Activated naive CD8-positive, alpha-beta T cell treated with anti-CD3 and anti-CD28 coated beads for 36 hours (primary cell): ENCODE measurements at regions not wholly inside any gene's neighbourhood (a gene's known extent, or its start where the extent isn't known, plus 50 kb on each side); places are given as distances from the start of the nearest gene placed in this dataset.

Experiments used
- DNase-seq: peaks from one replicate; pipeline ENCODE4 v3.0.0; 2021
- H3K27ac Mint-ChIP-seq: one replicate; pipeline ENCODE4 v1.8.0; 2022; ENCODE audit warnings: mild to moderate bottlenecking, moderate library complexity, mixed read lengths
- H3K27me3 Mint-ChIP-seq: one replicate; pipeline ENCODE4 v1.8.0; 2022; ENCODE audit warnings: mild to moderate bottlenecking, mixed read lengths
- H3K36me3 Mint-ChIP-seq: one replicate; pipeline ENCODE4 v1.8.0; 2021; ENCODE audit warnings: mild to moderate bottlenecking, mixed read lengths
- H3K4me1 Mint-ChIP-seq: one replicate; pipeline ENCODE4 v1.8.0; 2021; ENCODE audit warnings: mixed read lengths
- H3K4me3 Mint-ChIP-seq: one replicate; pipeline ENCODE4 v1.8.0; 2022; ENCODE audit warnings: mild to moderate bottlenecking, moderate library complexity, mixed read lengths
- H3K9me3 Mint-ChIP-seq: one replicate; pipeline ENCODE4 v1.8.0; 2022; ENCODE audit warnings: mixed read lengths

GRCh38 chr10:128880159-128880725 is 586.8 kb upstream of the MGMT start:
- Mint-ChIP-seq H3K4me1 (no peaks in the 10 kb centered on the region), H3K4me3 (no peak overlapping the region), H3K36me3 (no peaks in the 10 kb centered on the region), H3K27me3 (peaks cover 4% of the 10 kb centered on the region), H3K9me3 (no peaks in the 10 kb centered on the region), H3K27ac (no peak overlapping the region)
- DNase-seq: no peak

- H3K4me1 Mint-ChIP-seq: no peaks in the 10 kb centered on the region
- no peak overlapping the region for H3K4me3 Mint-ChIP-seq
- H3K9me3 Mint-ChIP-seq: no peaks in the 10 kb centered on the region
- no peaks in the 10 kb centered on the region for H3K36me3 Mint-ChIP-seq
- peaks cover 4% of the 10 kb centered on the region for H3K27me3 Mint-ChIP-seq
- DNase-seq: no peak
- no peak overlapping the region for H3K27ac Mint-ChIP-seq
Observed at GRCh38 chr10:128881086-128881485, 586.0 kb upstream of the MGMT start.

GRCh38 chr10:128883231-128884032 is 583.6 kb upstream of the MGMT start:
- H3K36me3 Mint-ChIP-seq: no peaks in the 10 kb centered on the region
- no peak overlapping the region for H3K27ac Mint-ChIP-seq
- DNase-seq: no peak
- peaks cover 1% of the 10 kb centered on the region for H3K9me3 Mint-ChIP-seq
- no peak overlapping the region for H3K4me3 Mint-ChIP-seq
- no peaks in the 10 kb centered on the region for H3K27me3 Mint-ChIP-seq
- H3K4me1 Mint-ChIP-seq: no peaks in the 10 kb centered on the region

GRCh38 chr10:128884033-128884425 is 583.0 kb upstream of the MGMT start:
- Mint-ChIP-seq H3K9me3 (peaks cover 3% of the 10 kb centered on the region), H3K36me3 (no peaks in the 10 kb centered on the region), H3K4me1 (no peaks in the 10 kb centered on the region), H3K27ac (no peak overlapping the region), H3K27me3 (no peaks in the 10 kb centered on the region), H3K4me3 (no peak overlapping the region)
- no peak for DNase-seq

GRCh38 chr10:128884496-128885072 is 582.5 kb upstream of the MGMT start:
- DNase-seq: no peak
- Mint-ChIP-seq H3K27me3 (no peaks in the 10 kb centered on the region), H3K27ac (no peak overlapping the region), H3K4me1 (no peaks in the 10 kb centered on the region), H3K36me3 (no peaks in the 10 kb centered on the region), H3K4me3 (no peak overlapping the region), H3K9me3 (peaks cover 3% of the 10 kb centered on the region)

GRCh38 chr10:128885573-128886555 is 581.2 kb upstream of the MGMT start:
- Mint-ChIP-seq H3K27ac (no peak overlapping the region), H3K36me3 (no peaks in the 10 kb centered on the region), H3K4me3 (no peak overlapping the region), H3K27me3 (no peaks in the 10 kb centered on the region), H3K9me3 (peaks cover 3% of the 10 kb centered on the region), H3K4me1 (no peaks in the 10 kb centered on the region)
- DNase-seq: no peak

GRCh38 chr10:128887856-128888255 is 579.2 kb upstream of the MGMT start:
- no peak for DNase-seq
- H3K36me3 Mint-ChIP-seq: no peaks in the 10 kb centered on the region
- no peak overlapping the region for H3K27ac Mint-ChIP-seq
- peaks cover 3% of the 10 kb centered on the region for H3K9me3 Mint-ChIP-seq
- no peak overlapping the region for H3K4me3 Mint-ChIP-seq
- no peaks in the 10 kb centered on the region for H3K4me1 Mint-ChIP-seq
- H3K27me3 Mint-ChIP-seq: peaks cover 3% of the 10 kb centered on the region

GRCh38 chr10:128892005-128892404 is 575.0 kb upstream of the MGMT start:
- Mint-ChIP-seq H3K4me1 (no peaks in the 10 kb centered on the region), H3K36me3 (no peaks in the 10 kb centered on the region), H3K4me3 (no peak overlapping the region), H3K27ac (no peak overlapping the region), H3K27me3 (peaks cover 3% of the 10 kb centered on the region), H3K9me3 (peaks cover 3% of the 10 kb centered on the region)
- no peak for DNase-seq

- DNase-seq: no peak
- H3K4me3 Mint-ChIP-seq: no peak overlapping the region
- peaks cover 3% of the 10 kb centered on the region for H3K27me3 Mint-ChIP-seq
- no peaks in the 10 kb centered on the region for H3K36me3 Mint-ChIP-seq
- H3K4me1 Mint-ChIP-seq: no peaks in the 10 kb centered on the region
- no peaks in the 10 kb centered on the region for H3K9me3 Mint-ChIP-seq
- H3K27ac Mint-ChIP-seq: no peak overlapping the region
Observed at GRCh38 chr10:128894641-128895040, 572.4 kb upstream of the MGMT start.

GRCh38 chr10:128895473-128895872 is 571.6 kb upstream of the MGMT start:
- no peaks in the 10 kb centered on the region for H3K4me1 Mint-ChIP-seq

GRCh38 chr10:128896116-128896795 is 570.8 kb upstream of the MGMT start:
- Mint-ChIP-seq H3K36me3 (no peaks in the 10 kb centered on the region), H3K4me3 (no peak overlapping the region), H3K27me3 (peaks cover 3% of the 10 kb centered on the region), H3K4me1 (no peaks in the 10 kb centered on the region), H3K9me3 (no peaks in the 10 kb centered on the region), H3K27ac (no peak overlapping the region)
- DNase-seq: no peak

More at GRCh38 chr10:128895473-128895872, 571.6 kb upstream of the MGMT start:
- no peak for DNase-seq
- peaks cover 3% of the 10 kb centered on the region for H3K27me3 Mint-ChIP-seq
- no peak overlapping the region for H3K4me3 Mint-ChIP-seq
- H3K27ac Mint-ChIP-seq: no peak overlapping the region
- no peaks in the 10 kb centered on the region for H3K9me3 Mint-ChIP-seq
- H3K36me3 Mint-ChIP-seq: no peaks in the 10 kb centered on the region

- H3K27me3 Mint-ChIP-seq: peaks cover 3% of the 10 kb centered on the region
Observed at GRCh38 chr10:128896963-128897362, 570.1 kb upstream of the MGMT start.

GRCh38 chr10:128897401-128898129 is 569.5 kb upstream of the MGMT start:
- Mint-ChIP-seq H3K4me3 (no peak overlapping the region), H3K27me3 (no peaks in the 10 kb centered on the region), H3K9me3 (no peaks in the 10 kb centered on the region), H3K4me1 (no peaks in the 10 kb centered on the region), H3K36me3 (no peaks in the 10 kb centered on the region), H3K27ac (no peak overlapping the region)
- no peak for DNase-seq

More at GRCh38 chr10:128896963-128897362, 570.1 kb upstream of the MGMT start:
- Mint-ChIP-seq H3K27ac (no peak overlapping the region), H3K4me3 (no peak overlapping the region), H3K36me3 (no peaks in the 10 kb centered on the region), H3K9me3 (no peaks in the 10 kb centered on the region), H3K4me1 (no peaks in the 10 kb centered on the region)
- DNase-seq: no peak
